ENCODE measurements at regions not wholly inside any gene's neighbourhood (a gene's known extent, or its start where the extent isn't known, plus 50 kb on each side); places are given as distances from the start of the nearest gene placed in this dataset.

DNA sequence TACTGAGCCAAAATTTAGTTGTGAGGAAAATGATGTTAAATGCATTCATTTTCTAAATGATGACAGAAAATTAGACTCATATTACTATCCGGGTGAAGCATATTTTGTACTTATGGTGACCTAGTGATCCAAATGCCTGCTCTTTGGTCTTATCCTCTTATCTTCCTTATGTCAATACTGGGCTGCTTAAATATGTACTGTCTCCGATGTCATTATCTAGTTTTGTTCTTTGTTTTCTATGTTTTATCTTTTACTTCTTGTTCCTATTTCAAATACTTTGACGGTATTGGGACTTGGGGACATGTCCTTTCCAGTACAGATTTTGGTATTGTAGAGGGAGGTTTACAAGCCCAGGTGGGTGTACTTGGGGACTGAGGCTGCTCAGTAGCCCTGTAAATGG lies 124.6 kb upstream of the ESR1 start:
- Mint-ChIP-seq H3K36me3 (ENCODE audit: insufficient read depth) (no peaks in the 10 kb centered on the region), H3K27ac (no peak overlapping the region), H3K9me3 (ENCODE audit: low read depth) (peaks cover 2% of the 10 kb centered on the region), H3K4me3 (ENCODE audit: low read depth) (no peak overlapping the region), H3K4me1 (ENCODE audit: low read depth) (peaks cover 6% of the 10 kb centered on the region), H3K27me3 (peaks cover 3% of the 10 kb centered on the region)
- TF ChIP-seq, protein P1, sequence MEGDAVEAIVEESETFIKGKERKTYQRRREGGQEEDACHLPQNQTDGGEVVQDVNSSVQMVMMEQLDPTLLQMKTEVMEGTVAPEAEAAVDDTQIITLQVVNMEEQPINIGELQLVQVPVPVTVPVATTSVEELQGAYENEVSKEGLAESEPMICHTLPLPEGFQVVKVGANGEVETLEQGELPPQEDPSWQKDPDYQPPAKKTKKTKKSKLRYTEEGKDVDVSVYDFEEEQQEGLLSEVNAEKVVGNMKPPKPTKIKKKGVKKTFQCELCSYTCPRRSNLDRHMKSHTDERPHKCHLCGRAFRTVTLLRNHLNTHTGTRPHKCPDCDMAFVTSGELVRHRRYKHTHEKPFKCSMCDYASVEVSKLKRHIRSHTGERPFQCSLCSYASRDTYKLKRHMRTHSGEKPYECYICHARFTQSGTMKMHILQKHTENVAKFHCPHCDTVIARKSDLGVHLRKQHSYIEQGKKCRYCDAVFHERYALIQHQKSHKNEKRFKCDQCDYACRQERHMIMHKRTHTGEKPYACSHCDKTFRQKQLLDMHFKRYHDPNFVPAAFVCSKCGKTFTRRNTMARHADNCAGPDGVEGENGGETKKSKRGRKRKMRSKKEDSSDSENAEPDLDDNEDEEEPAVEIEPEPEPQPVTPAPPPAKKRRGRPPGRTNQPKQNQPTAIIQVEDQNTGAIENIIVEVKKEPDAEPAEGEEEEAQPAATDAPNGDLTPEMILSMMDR (IDR thresholded peaks at IDR 0.05; ENCODE audit: unreplicated experiment) = no peak
- DNase-seq (ENCODE audit: low spot score, unreplicated experiment) = no peak

DNA sequence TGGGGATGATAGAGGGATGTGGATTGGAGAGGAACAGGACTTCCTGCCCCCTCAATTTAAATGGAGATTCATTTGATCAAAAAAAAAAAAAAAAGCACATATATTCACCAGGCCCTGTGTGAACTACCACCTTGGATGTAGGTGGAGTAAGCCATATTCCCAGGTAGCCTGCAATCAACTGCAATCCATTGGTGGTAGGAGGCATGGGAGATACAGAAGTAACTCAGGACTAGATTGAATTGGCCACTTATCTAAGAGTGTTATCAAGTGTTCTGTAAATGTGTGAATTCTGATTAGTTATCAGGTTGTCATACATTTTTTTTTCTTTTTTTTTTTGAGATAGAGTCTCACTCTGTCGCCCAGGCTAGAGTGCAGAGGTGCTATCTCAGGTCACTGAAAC lies 124.1 kb upstream of the ESR1 start:
- H3K9me3 Mint-ChIP-seq (ENCODE audit: low read depth) = peaks cover 2% of the 10 kb centered on the region

DNA sequence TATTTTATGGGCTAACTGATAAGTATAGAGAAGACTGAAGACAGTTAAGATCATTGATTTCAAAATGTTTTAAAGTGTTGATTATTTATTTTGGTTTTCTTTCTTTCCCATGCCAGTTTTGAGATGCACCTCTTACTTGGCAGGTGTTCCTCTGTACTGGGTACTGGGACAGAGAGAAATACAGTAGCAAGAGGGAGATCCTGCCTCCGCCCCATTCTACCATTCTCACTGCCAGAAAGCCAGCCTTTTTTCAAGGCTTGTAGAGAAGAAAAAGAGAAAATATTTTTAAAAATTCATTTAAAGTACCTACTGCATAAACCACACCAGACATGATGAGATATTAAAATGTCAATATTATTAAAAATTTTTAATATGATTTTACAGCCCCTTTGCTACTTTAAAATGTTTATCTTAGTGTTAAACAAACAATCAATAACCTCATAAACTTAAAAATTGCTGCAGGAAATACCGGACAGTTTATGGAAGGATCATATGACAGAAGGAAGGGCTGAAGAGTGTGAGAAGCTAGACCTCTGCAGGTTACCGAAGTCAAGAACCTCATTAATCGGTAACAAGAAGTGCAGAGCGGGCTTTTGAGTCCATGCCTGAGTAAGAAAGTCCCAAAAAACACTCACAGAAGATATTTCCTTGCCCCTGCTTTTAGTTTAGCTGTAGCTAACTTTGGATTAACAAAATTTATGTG lies 117.8 kb upstream of the ESR1 start:
- peaks cover 3% of the 10 kb centered on the region for H3K4me1 Mint-ChIP-seq (ENCODE audit: low read depth)
- H3K27me3 Mint-ChIP-seq = no peaks in the 10 kb centered on the region
- TF ChIP-seq, protein P1 (IDR thresholded peaks at IDR 0.05; ENCODE audit: unreplicated experiment) = no peak
- H3K4me3 Mint-ChIP-seq (ENCODE audit: low read depth) = no peak overlapping the region
- H3K36me3 Mint-ChIP-seq (ENCODE audit: insufficient read depth) = no peaks in the 10 kb centered on the region
- H3K9me3 Mint-ChIP-seq (ENCODE audit: low read depth) = no peaks in the 10 kb centered on the region
- DNase-seq (ENCODE audit: low spot score, unreplicated experiment) = no peak
- no peak overlapping the region for H3K27ac Mint-ChIP-seq

More for the DNA sequence above, 124.1 kb upstream of the ESR1 start:
- Mint-ChIP-seq H3K36me3 (ENCODE audit: insufficient read depth) (no peaks in the 10 kb centered on the region), H3K27me3 (peaks cover 3% of the 10 kb centered on the region), H3K4me1 (ENCODE audit: low read depth) (peaks cover 6% of the 10 kb centered on the region), H3K4me3 (ENCODE audit: low read depth) (no peak overlapping the region), H3K27ac (no peak overlapping the region)
- no peak for DNase-seq (ENCODE audit: low spot score, unreplicated experiment)
- TF ChIP-seq, protein P1 (IDR thresholded peaks at IDR 0.05; ENCODE audit: unreplicated experiment) = no peak

DNA sequence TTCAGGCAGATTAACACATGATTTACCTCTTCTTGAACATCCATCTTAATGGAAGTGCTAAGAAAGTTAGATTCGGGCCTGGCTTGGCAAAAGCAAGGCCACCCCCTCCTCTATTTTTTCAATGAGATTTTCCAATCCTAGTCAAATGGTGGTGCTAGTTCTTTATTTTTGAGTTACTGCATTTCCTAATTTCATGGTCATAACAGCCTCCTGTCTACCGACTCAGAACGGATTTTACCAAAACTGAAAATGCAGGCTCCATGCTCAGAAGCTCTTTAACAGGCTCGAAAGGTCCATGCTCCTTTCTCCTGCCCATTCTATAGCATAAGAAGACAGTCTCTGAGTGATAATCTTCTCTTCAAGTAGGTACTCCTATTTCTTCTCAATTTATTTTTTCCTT lies 117.2 kb upstream of the ESR1 start:
- Mint-ChIP-seq H3K27me3 (no peaks in the 10 kb centered on the region), H3K4me3 (ENCODE audit: low read depth) (no peak overlapping the region), H3K4me1 (ENCODE audit: low read depth) (peaks cover 3% of the 10 kb centered on the region), H3K9me3 (ENCODE audit: low read depth) (no peaks in the 10 kb centered on the region), H3K27ac (no peak overlapping the region), H3K36me3 (ENCODE audit: insufficient read depth) (no peaks in the 10 kb centered on the region)
- TF ChIP-seq, protein P1 (IDR thresholded peaks at IDR 0.05; ENCODE audit: unreplicated experiment) = no peak
- DNase-seq (ENCODE audit: low spot score, unreplicated experiment) = no peak

DNA sequence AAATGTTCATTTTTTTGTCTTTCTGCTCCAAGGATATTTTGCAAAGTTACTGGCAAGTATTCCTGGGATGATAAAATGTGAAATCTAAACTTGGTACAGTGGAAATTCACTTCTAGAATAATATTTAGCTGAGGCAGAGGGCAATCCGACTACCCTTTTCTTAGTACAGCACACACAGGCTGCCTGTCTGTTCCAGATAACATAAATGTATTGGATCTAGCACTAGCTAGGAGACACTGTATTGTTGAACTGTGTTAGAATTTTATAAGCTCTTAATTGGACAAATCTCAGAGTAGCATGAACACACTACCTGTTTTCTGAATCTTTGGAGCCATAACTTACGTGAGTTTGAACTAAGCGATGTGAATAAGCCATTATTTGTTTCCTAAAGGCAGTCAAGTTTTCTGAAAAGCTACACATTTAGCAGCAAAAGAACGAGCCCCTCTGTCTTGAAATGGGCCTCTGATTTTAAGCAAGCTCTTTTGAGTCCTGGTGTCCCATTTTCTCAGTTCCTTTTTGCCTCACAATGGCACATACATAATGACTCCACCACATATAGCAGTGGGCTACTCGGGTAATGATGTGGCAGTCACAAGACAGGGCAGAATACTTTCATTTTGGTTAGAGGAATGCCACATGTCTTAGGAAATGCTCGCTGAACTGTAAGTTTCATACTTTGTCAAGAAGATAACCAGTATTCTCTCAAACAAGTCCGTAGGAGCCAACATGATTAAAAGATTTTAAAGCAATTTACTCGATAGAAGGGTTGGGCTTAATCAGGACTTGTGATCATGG lies 116.5 kb upstream of the ESR1 start:
- TF ChIP-seq, protein P1 (IDR thresholded peaks at IDR 0.05; ENCODE audit: unreplicated experiment) = no peak
- H3K9me3 Mint-ChIP-seq (ENCODE audit: low read depth) = no peaks in the 10 kb centered on the region
- DNase-seq (ENCODE audit: low spot score, unreplicated experiment) = no peak
- peaks cover 3% of the 10 kb centered on the region for H3K4me1 Mint-ChIP-seq (ENCODE audit: low read depth)
- no peak overlapping the region for H3K4me3 Mint-ChIP-seq (ENCODE audit: low read depth)
- H3K27ac Mint-ChIP-seq = no peak overlapping the region
- no peaks in the 10 kb centered on the region for H3K27me3 Mint-ChIP-seq
- no peaks in the 10 kb centered on the region for H3K36me3 Mint-ChIP-seq (ENCODE audit: insufficient read depth)
